ENCODE measurements at regions not wholly inside any gene's neighbourhood (a gene's known extent, or its start where the extent isn't known, plus 50 kb on each side); places are given as distances from the start of the nearest gene placed in this dataset.

DNA sequence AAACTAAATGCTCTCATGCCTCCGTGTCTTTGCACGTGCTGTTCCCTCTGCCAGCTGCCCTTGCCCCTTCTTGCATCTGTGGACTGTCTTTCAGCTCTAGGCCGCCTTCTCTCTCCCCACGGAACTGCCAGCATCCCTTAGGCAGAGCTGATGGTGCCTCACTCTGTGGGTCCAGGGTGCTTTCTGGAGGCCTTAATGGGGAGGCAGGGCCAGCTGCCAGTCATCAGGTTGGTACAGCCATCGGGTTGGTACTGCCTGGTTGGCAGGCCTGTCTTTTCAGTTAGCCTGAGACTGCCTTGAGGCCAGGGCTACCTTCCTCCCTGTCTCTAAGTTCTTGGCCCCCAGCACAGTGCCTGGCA, 61.4 kb upstream of the TARBP1 start:
- H3K4me3 Mint-ChIP-seq = no peak overlapping the region
- H3K27ac Mint-ChIP-seq = no peak overlapping the region
- H3K36me3 Mint-ChIP-seq (ENCODE audit: low read depth) = no peaks in the 10 kb centered on the region
- H3K4me1 Mint-ChIP-seq = peaks cover 14% of the 10 kb centered on the region
- peaks cover 4% of the 10 kb centered on the region for H3K27me3 Mint-ChIP-seq
- ATAC-seq (replicated peaks) = no peak
- H3K9me3 Mint-ChIP-seq = no peaks in the 10 kb centered on the region

DNA sequence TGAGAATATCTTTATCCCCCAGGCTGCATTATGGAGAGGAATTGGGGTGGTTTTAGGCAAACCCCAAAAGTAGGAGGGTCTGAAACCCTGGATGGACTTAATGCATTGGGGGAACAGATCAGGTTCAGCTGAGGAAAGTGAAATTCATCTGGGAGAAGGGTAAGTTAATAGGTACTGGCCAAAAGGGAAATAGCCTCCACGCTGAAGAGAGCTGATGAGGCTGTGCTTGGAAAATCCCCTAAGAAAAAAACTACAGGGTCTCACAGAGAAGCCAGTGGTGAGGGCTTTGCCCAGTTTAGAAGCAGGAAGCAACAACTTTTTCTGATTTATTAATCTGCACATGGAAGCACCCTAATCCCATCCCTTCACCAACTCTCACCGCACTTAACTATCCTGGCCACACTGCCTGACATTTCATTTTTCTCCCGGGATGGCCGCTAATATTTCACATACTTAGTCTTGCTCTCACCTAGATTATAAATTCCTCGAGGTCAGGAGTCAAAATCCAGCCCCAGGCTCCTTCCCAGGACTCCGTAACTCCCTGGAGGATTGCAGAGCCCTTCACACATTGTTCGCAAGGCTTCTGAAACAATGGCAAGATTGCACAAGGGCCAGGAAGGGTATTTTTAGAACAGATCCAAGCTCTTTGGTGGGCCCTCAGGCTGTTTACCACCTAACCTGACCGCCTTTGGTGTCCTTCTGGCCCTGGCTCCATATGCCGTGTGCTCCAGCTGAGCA, 60.9 kb upstream of the TARBP1 start:
- no peak overlapping the region for H3K4me3 Mint-ChIP-seq
- ATAC-seq (replicated peaks) = no peak
- no peaks in the 10 kb centered on the region for H3K27me3 Mint-ChIP-seq
- no peaks in the 10 kb centered on the region for H3K9me3 Mint-ChIP-seq
- no peaks in the 10 kb centered on the region for H3K36me3 Mint-ChIP-seq (ENCODE audit: low read depth)
- peaks cover 9% of the 10 kb centered on the region for H3K4me1 Mint-ChIP-seq
- no peak overlapping the region for H3K27ac Mint-ChIP-seq

DNA sequence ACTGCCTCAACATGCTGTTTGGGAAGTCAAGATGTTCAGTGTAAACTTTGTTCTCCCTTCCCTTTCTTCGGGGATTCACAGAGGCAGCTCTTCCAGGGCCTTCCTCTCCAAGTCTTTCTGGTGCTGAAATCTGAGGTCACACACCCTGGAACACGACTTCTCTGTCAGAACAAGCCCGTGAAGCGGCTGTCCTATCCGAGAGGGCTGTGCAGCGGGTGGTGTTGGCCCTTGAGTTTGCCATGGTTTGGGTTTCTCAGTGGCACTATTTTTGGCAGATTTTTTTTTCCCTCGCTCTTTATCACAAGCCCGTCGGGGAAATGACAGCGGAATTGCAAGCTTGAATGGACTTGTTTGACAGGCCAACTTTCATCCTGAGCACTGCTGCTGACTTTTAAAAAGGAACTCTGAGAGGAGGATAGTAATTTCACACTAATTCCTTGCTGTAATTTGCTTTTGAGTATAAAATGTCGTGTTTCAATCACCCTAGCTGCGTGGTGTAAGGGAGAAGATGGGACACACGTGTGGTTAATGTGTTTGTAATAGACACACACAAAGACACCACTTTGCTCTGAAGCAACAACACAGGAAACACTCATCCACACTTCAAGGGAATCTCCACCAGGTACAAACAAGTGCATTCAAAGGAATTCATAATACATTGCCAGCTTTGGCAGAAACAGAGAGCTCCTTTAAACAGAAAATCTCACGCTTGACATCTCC, 60.1 kb upstream of the TARBP1 start:
- Mint-ChIP-seq H3K4me1 (peaks cover 3% of the 10 kb centered on the region), H3K36me3 (ENCODE audit: low read depth) (no peaks in the 10 kb centered on the region), H3K27ac (no peak overlapping the region), H3K9me3 (no peaks in the 10 kb centered on the region), H3K27me3 (no peaks in the 10 kb centered on the region), H3K4me3 (no peak overlapping the region)
- ATAC-seq (replicated peaks) = no peak

DNA sequence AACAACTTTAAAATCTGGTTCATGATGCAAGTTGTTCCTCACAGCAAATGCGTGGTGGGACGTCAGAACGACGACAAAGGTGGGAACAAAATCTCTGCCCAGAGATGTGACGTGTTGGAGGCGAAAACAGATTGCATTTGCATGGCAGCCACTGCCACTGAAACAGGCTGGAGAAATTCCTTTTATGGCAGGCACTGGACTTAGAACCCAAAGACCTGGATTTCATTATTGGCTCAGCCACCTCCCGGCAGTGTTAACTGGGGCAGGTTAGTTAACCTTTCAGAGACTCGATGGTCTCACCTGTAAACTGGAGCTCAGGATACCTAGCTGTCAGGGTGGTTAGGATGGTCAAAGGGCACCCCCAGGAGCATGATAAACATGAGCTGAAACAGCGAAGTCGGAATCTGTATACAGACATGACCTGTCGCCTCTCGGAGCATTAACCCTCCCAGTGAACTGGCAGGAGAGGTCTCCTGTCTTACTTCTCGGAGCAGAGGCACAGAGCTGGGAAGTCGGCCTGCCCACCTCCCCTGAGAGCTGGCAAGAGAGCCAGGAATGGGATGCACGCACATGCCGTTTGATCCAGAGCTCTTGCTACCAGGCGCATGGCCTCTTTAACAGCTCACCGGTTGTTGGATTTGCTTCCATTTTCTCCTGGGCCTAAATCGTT, 59.2 kb upstream of the TARBP1 start:
- no peaks in the 10 kb centered on the region for H3K9me3 Mint-ChIP-seq
- no peak for ATAC-seq (replicated peaks)
- no peaks in the 10 kb centered on the region for H3K36me3 Mint-ChIP-seq (ENCODE audit: low read depth)
- no peaks in the 10 kb centered on the region for H3K27me3 Mint-ChIP-seq
- no peaks in the 10 kb centered on the region for H3K4me1 Mint-ChIP-seq
- no peak overlapping the region for H3K4me3 Mint-ChIP-seq
- H3K27ac Mint-ChIP-seq = no peak overlapping the region

DNA sequence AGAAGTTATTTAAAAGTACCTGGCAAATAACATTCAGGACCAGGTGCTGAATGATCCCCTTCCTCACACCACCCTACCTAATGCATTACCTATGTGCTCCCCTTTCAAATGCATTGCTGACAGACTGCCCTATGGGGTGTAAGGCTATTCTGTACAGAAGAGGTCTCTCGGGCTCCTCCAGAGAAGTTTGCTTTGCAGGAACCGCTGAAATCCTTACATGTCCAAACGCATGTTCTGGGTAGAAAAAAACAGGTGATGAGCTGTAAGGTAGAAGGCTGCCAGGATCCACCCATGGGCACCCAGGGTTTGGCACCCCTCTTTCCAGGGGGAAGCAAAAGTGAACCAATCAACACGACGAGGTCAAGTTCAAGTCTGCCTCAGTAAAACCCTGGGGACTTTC, 58.3 kb upstream of the TARBP1 start:
- no peaks in the 10 kb centered on the region for H3K36me3 Mint-ChIP-seq (ENCODE audit: low read depth)
- no peaks in the 10 kb centered on the region for H3K4me1 Mint-ChIP-seq
- no peak for ATAC-seq (replicated peaks)

DNA sequence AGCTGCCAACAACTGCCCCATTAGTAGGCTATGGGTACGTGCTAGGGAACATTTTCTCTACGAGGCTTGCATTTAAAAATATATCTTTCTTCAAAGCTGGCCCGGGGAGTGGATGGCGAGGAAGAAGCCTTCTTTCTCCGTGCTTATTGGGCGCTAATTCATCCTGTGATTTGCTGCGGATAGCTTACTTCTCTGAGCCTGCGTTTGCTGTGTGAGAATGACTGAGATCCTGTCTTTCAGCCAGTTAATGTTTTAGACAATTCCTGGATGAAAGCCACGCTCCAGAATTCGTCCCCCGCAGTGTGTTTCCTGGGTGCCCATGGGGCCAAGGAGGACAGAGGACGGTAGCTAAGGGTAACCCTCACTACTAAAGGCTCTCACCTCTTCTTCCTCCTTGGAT, 57.8 kb upstream of the TARBP1 start:
- no peak overlapping the region for H3K27ac Mint-ChIP-seq
- no peaks in the 10 kb centered on the region for H3K36me3 Mint-ChIP-seq (ENCODE audit: low read depth)
- no peak overlapping the region for H3K4me3 Mint-ChIP-seq
- no peak for ATAC-seq (replicated peaks)
- H3K27me3 Mint-ChIP-seq = no peaks in the 10 kb centered on the region
- H3K4me1 Mint-ChIP-seq = no peaks in the 10 kb centered on the region
- H3K9me3 Mint-ChIP-seq = no peaks in the 10 kb centered on the region

More for the DNA sequence above, 58.3 kb upstream of the TARBP1 start:
- Mint-ChIP-seq H3K4me3 (no peak overlapping the region), H3K27me3 (no peaks in the 10 kb centered on the region), H3K9me3 (no peaks in the 10 kb centered on the region), H3K27ac (no peak overlapping the region)

DNA sequence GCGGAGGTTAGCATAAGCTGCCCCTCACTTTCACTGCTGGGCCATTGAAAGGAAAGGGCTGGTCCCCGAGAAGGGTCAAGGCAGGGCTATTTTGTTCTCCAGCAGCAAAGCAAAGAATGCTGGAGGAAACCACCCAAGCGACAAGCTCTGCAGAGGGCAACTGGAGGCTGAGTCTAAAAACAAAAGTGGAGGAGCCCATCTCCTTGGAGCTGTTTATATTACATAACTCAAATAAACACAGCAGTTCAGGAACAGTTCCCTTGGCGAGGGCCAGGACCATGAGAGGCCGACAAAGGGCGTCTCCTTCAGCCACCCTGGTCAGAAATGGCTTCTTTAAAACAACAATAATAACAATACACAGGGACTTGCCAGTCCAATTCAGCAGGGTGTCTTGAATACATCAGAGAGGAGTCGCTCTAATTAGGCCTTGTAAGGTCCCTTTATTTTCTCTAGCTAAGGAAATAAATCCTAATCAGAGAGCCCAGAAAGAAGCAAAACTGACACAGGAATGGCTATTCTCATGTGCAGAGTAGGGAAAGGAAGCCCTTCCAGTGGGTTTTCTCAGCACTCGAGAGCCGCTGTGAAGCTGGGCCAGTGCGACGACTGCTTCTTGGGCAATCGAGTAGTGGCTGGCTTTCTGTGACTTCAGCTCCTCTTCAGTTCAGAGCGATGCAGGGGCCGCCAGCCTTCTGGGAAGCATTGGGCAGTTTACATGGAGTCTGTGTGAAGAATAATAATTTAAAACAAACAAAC, 57.0 kb upstream of the TARBP1 start:
- no peak for ATAC-seq (replicated peaks)
- Mint-ChIP-seq H3K9me3 (no peaks in the 10 kb centered on the region), H3K36me3 (ENCODE audit: low read depth) (no peaks in the 10 kb centered on the region), H3K27me3 (no peaks in the 10 kb centered on the region), H3K4me3 (no peak overlapping the region), H3K4me1 (no peaks in the 10 kb centered on the region), H3K27ac (no peak overlapping the region)

DNA sequence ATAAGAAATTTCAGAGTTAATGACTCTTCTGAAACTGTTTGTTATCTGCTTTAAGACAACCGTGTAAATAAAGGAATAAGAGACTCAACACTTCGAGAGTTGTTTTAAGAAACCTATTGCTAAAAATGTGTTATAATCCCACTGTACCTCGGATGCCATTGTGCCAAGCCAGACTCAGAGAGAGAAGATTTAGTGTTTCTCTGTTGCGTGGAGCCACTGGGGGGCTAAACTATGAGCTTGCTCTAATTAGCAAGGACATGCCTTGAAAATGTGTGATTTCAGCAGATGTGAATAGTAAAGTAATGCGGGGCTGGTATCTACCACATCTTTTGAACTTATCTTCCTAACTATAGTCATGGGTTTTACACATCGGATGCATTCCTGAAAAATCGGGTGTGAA, 56.2 kb upstream of the TARBP1 start:
- Mint-ChIP-seq H3K9me3 (no peaks in the 10 kb centered on the region), H3K27ac (no peak overlapping the region), H3K4me1 (no peaks in the 10 kb centered on the region), H3K27me3 (peaks cover 3% of the 10 kb centered on the region), H3K4me3 (no peak overlapping the region), H3K36me3 (ENCODE audit: low read depth) (no peaks in the 10 kb centered on the region)
- no peak for ATAC-seq (replicated peaks)

DNA sequence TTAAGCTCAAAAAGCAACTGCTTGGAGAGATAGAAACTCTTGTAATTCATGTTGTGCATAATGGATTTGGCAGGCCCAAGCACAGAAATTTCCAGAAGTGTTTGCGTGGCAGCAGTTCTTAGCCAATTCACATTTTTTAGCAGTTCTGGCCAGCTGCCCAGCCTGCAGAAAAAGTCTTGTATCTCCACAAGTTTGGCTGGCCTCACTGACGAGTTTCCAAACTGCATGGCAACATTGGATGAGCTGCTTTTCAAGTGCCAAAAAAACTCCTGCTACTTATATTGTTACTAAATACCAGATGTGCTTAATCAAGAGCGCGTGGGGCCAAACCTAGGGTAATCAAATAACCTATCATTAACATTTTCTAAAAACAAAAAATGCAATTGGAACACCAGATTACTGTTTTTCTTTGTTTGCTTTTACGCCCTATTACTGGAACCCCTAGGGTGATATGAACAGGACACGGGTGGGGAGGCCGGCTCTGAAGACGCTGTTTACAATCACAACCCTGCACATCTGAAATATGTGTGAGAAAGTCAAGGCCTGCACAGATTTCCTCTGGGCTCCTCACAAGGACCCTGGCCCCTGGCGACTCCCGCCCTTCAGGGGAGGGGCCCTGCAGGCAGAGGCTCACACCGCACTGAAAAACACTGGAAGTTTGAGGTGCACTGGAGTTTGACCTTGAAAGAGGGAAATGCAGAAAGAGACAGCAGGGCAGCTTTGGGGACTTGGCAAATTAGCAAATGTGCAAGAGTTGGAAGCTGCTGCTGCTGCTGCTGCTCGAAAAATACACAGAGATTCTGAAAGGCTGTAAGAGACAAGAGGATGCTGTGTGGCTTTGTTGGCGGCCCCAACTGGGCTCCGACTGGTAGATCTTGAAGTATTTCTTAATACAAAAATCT, 55.2 kb upstream of the TARBP1 start:
- H3K27me3 Mint-ChIP-seq = peaks cover 4% of the 10 kb centered on the region
- no peak overlapping the region for H3K4me3 Mint-ChIP-seq
- no peaks in the 10 kb centered on the region for H3K4me1 Mint-ChIP-seq
- H3K36me3 Mint-ChIP-seq (ENCODE audit: low read depth) = no peaks in the 10 kb centered on the region
- no peak overlapping the region for H3K27ac Mint-ChIP-seq
- no peak for ATAC-seq (replicated peaks)
- H3K9me3 Mint-ChIP-seq = no peaks in the 10 kb centered on the region

DNA sequence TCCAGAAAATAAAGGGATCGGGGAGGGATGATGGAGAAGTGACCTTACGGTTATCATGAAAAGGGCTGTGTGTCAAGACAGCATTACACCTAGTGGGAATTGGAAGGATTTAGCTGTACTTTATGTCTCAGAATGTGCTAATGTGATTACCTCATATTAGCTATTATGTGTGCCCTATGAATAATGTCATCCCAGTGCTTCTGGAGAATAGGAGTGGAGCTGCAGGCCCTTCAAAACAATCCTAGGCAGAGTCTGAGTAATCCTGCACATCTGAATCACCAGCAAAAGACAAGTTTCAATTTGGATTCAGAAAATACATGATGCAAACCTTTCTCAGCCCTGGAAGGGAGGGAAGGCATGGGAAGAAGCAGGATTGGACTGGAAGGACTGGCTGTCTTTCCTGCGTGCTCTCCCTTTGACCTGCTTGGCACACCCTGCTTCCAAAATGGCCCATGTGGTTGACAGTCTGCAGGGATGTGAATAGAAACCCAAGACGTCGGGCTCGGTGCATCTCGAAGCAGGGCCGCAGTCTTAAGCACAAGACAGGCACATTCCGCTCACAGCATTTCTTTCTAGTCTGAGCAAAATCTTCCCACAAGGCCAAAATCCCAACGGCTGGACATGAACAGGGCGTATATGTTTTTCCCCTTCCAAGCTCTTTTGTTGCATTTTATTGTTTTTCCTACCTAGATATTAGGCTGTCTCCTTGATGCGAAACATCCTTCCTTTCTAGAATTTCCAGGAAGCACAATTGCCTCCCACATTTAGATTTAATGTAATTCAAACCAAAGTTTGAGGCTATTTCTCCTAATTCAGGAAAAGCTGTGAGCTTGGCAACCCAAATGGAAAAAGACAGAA, 54.3 kb upstream of the TARBP1 start:
- ATAC-seq (replicated peaks) = peak; percentile 55
- Mint-ChIP-seq H3K4me3 (no peak overlapping the region), H3K9me3 (no peaks in the 10 kb centered on the region), H3K36me3 (ENCODE audit: low read depth) (no peaks in the 10 kb centered on the region), H3K27ac (no peak overlapping the region), H3K27me3 (peaks cover 8% of the 10 kb centered on the region), H3K4me1 (no peaks in the 10 kb centered on the region)

DNA sequence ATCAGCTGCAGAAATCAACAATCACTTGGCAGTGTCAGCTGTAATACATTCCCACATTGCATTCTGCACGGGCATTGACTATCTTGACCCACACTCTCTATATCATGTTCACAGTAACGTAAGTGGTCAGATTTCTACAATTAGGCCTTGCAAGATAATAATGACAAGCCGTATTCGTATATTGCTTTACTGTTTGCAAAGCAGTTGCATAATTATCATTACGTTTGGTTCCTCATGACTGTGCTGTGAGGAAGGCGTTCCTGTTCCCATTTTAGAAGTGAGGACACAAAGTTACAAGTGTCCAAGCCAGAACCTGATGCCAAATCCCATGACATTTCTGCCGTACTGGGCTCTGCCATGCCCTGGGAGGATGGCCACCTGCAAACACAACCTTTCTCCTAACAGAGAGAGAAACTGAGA, 53.5 kb upstream of the TARBP1 start:
- H3K27ac Mint-ChIP-seq = no peak overlapping the region
- H3K4me3 Mint-ChIP-seq = no peak overlapping the region
- no peak for ATAC-seq (replicated peaks)
- H3K27me3 Mint-ChIP-seq = peaks cover 8% of the 10 kb centered on the region
- no peaks in the 10 kb centered on the region for H3K9me3 Mint-ChIP-seq
- no peaks in the 10 kb centered on the region for H3K36me3 Mint-ChIP-seq (ENCODE audit: low read depth)
- no peaks in the 10 kb centered on the region for H3K4me1 Mint-ChIP-seq

DNA sequence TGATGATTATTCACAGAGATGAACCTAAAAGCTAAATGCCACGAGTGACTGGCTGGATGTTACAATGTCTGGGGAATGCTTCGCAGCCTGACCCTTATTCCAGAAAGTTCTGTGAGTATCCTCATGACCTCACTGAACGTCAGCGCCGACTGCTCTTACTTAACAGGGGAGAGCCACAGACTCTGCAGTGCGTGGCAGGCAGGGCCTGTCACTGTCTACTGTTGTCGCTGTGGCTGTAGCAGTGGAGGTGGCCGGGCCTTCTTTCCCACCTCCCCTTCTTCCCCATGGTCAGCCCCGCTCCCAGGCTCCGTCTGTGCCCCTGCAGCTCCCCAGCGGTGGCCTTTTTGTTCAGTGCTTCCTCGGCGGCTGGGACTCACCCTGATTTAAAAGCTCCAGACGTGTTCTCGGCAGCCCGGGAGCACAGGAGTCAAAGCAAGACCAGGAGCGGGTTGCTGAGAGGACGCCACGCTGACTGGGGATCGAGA, 52.2 kb upstream of the TARBP1 start:
- H3K27ac Mint-ChIP-seq = no peak overlapping the region
- peaks cover 12% of the 10 kb centered on the region for H3K27me3 Mint-ChIP-seq
- H3K4me3 Mint-ChIP-seq = no peak overlapping the region
- H3K9me3 Mint-ChIP-seq = no peaks in the 10 kb centered on the region
- no peaks in the 10 kb centered on the region for H3K36me3 Mint-ChIP-seq (ENCODE audit: low read depth)
- no peaks in the 10 kb centered on the region for H3K4me1 Mint-ChIP-seq
- no peak for ATAC-seq (replicated peaks)

DNA sequence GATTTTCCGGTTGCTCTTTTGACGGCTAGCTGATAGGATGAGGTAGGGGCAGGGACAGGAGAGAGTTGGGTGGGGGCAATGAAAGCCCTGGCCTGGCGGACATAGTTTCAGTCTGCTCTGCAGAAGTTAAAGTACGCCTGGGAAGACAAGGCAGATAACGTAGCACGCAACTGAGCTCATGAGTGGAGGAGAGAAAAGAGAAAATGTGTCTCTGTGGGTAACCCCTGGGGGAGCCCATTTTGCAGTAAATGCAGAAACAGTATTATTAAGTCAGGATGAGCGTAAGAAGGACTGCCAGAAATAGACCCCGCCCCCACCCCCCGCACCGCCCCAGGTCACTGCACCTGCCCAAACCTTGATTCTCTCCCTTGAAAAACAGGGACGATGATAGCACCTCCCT, 51.7 kb upstream of the TARBP1 start:
- Mint-ChIP-seq H3K4me1 (no peaks in the 10 kb centered on the region), H3K27ac (no peak overlapping the region), H3K4me3 (no peak overlapping the region), H3K36me3 (ENCODE audit: low read depth) (no peaks in the 10 kb centered on the region), H3K27me3 (peaks cover 12% of the 10 kb centered on the region), H3K9me3 (no peaks in the 10 kb centered on the region)
- ATAC-seq (replicated peaks) = no peak
